Brain microvascular endothelial cell (primary cell): ENCODE measurements at regions not wholly inside any gene's neighbourhood (a gene's known extent, or its start where the extent isn't known, plus 50 kb on each side); places are given as distances from the start of the nearest gene placed in this dataset.

ENCODE experiments used
- DNase-seq: peaks from one replicate; pipeline ENCODE4 v3.0.0-alpha.2; 2020
- H3K27ac ChIP-seq: fragments of 250-450 bp; sonication (Bioruptor Pico); 2 replicates; pipeline ENCODE4 v1.5.1; 2020; ENCODE audit warnings: mild to moderate bottlenecking, moderate library complexity
- H3K27me3 ChIP-seq: fragments of 250-450 bp; sonication (Bioruptor Pico); replicated peaks from 2 replicates; pipeline ENCODE4 v1.5.1; 2020; ENCODE audit warnings: mild to moderate bottlenecking
- H3K36me3 ChIP-seq: fragments of 250-450 bp; sonication (Bioruptor Pico); replicated peaks from 2 replicates; pipeline ENCODE4 v1.5.1; 2020; ENCODE audit warnings: mild to moderate bottlenecking
- H3K4me3 ChIP-seq: 2 replicates; pipeline ENCODE4 v1.5.1; 2011; ENCODE audit warnings: low read depth, mild to moderate bottlenecking, control low read depth, low read length, moderate library complexity
- CTCF ChIP-seq: IDR thresholded peaks from 2 replicates; pipeline ENCODE4 v1.5.1; 2011; ENCODE audit warnings: low read depth, mild to moderate bottlenecking, moderate library complexity, low read length, control low read depth, inconsistent platforms; ENCODE audit errors: missing control alignments
- in situ Hi-C: cut with HindIII; loops from 2 replicates; pipeline ENCODE4 v1.10.0; 2017; ENCODE audit warnings: low sequenced_read_pairs, low pct_ligation_motif_present

GRCh38 chr4:67273666-67274065, 271.6 kb downstream of the CENPC start:
- no peak overlapping the region for H3K27ac ChIP-seq
- no peak overlapping the region for H3K4me3 ChIP-seq
- no peak for DNase-seq
- no peaks in the 10 kb centered on the region for H3K36me3 ChIP-seq
- no peak for TF ChIP-seq CTCF
- in situ Hi-C loops: no loop called here
- H3K27me3 ChIP-seq: no peaks in the 10 kb centered on the region

DNA sequence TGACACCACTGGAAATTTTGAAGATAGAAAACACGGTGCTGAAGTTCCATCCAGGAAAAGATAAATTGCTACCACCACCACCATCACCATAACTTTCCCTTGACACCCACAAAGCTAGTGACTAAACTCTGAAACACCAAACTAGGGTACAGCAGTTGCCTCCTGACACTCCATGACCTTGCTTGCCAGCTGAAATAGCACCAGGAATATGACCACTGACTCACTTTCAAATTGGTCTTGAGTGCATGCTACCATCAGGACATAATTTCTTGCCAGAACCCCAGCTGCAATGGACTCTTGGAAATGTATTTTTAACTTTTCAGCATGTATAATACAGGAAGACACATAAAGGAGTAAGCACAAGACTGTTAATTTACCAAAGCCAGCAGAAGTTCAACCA, 283.3 kb downstream of the CENPC start:
- TF ChIP-seq CTCF: no peak
- Histone ChIP-seq H3K27ac (no peak overlapping the region), H3K27me3 (no peaks in the 10 kb centered on the region), H3K36me3 (no peaks in the 10 kb centered on the region), H3K4me3 (no peak overlapping the region)
- no peak for DNase-seq
- in situ Hi-C loops: no loop called here

DNA sequence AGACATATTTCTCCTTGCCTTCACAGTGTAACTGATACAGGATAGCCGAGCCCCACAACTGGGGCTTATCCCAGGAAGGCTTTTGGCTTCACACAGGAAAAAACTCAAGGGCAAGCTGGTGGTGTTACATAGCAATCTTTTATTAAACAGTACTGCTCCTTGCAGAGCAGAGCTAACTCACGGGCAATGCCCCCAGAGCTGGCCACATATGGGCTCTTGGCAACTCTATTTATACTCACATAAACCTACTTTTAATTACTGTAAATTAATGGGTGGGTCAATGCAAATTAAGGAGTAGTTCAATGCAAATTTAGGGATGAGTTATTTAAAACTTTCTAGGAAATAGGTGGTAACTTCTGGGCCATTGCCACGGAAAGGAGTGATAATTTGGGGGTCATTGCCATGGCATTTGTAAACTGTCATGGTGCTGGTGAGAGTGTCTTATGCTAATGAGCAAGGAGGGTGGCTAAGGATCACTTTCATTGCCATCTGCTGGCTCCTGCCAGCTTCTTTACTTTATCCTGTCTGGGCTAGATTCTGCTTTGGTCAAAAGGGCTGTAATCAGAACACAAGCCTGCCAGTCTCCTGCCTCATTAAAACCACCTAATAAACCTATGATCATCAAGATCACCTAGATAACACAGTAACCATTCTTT, 288.8 kb downstream of the CENPC start:
- H3K36me3 ChIP-seq: no peaks in the 10 kb centered on the region
- DNase-seq: no peak
- no peaks in the 10 kb centered on the region for H3K27me3 ChIP-seq
- no peak overlapping the region for H3K4me3 ChIP-seq
- TF ChIP-seq CTCF: no peak
- no peak overlapping the region for H3K27ac ChIP-seq
- in situ Hi-C loops: no loop called here

DNA sequence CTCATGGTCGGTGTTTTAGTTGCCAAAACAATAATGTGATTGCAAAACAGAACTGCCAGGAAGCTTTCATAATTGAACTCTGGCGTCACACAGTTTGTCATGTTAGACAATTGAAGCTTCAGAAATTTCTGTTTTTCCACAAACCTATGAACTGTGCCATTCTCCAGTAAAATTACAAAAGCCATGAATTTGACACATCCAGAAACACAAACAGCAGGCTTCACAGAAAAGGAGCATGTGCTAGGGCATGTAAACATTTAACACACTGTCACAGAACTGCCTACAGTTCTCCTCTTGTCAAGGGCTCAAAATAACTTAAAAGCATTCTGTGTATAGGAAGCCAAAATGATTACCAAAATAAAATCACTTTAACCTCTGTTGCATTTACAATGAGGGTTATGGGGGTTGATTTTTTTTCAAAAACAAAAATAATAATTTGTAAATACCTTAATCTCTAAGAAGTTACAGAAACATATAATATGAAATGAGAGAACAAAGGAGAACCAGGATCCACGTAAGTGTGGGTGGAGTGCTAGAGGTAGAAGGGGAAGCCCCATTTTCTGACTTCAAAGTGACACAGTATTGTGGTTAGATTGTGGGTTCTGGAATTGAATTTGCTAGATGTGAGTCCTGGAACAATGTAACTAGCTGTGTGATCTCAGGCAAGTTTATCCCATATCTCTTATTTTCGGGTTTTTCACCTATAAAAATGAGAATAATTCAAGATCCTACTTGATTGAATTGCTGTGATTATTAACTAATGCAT, 295.0 kb downstream of the CENPC start:
- in situ Hi-C loops: no loop called here
- DNase-seq: no peak

DNA sequence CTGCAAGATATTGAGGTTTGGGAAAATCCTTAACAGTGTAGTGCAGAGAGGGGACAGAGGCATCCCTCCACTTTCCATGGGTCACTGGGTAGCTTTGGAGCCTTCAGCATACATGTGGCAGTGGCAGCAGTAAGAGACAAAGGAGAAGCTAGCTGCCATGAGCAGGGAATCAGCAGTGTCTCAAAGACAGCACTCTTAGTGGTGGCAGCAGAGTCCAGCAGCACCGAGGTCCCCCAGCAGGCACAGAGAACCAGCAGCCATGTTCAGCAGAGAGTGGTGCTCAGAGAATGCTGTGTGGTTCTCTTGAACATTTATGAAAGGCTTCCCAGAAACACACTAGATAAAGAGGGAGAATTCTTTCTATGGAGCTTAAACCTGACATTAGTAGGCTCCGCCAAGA, 308.5 kb downstream of the CENPC start:
- Histone ChIP-seq H3K27me3 (no peaks in the 10 kb centered on the region), H3K4me3 (no peak overlapping the region), H3K27ac (no peak overlapping the region), H3K36me3 (no peaks in the 10 kb centered on the region)
- no peak for DNase-seq
- in situ Hi-C loops: no loop called here
- TF ChIP-seq CTCF: no peak

More for the DNA sequence above, 295.0 kb downstream of the CENPC start:
- no peaks in the 10 kb centered on the region for H3K27me3 ChIP-seq
- no peak overlapping the region for H3K4me3 ChIP-seq
- no peaks in the 10 kb centered on the region for H3K36me3 ChIP-seq
- no peak for TF ChIP-seq CTCF
- no peak overlapping the region for H3K27ac ChIP-seq
